ENCODE measurements at regions not wholly inside any gene's neighbourhood (a gene's known extent, or its start where the extent isn't known, plus 50 kb on each side); places are given as distances from the start of the nearest gene placed in this dataset.

DNA sequence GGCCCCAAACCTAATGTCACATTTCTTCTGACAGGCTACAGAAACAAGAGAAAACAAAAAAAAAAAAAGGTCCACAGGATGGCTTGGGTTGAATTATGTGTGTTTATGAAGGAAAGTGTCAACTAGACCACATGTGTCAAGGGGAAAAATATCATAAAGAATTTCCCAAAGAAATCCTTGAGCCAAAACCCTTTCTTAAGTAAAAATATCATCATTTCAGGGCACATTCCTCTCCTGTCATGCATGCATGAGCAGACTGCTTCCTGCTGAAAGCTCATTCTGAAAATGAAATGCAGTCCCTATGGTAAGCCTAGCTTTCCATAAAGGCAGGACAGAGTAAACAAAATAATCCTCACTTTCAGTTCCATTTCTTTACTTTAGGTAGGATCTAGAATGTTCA is 85.7 kb upstream of the RBBP8 start:
- Histone ChIP-seq H2AFZ (ENCODE audit: low read depth, low read length) (no peak overlapping the region), H3K18ac (ENCODE audit: low read depth in 1 of 2, low read length in 2 of 2) (no peak overlapping the region), H3K4me1 (ENCODE audit: control insufficient read depth, insufficient read depth, low read depth, low read length) (no peaks in the 10 kb centered on the region), H3K23ac (ENCODE audit: low read length in 2 of 2) (no peak overlapping the region), H3K79me1 (replicated peaks; ENCODE audit: low read length, poor library complexity, severe bottlenecking) (no peaks in the 10 kb centered on the region), H3K27me3 (ENCODE audit: control insufficient read depth in 1 of 2, insufficient read depth in 1 of 2, low read length in 2 of 2) (no peaks in the 10 kb centered on the region), H3K9me3 (ENCODE audit: control insufficient read depth, low read length) (no peaks in the 10 kb centered on the region), H3K36me3 (ENCODE audit: control insufficient read depth in 1 of 2, insufficient read depth in 2 of 2, low read depth in 1 of 2, low read length in 2 of 2) (no peaks in the 10 kb centered on the region), H3K14ac (ENCODE audit: low read length in 2 of 2) (no peak overlapping the region), H4K91ac (ENCODE audit: low read length) (no peak overlapping the region), H2AK5ac (ENCODE audit: low read length, severe bottlenecking) (no peak overlapping the region), H2BK120ac (ENCODE audit: low read depth, low read length) (no peak overlapping the region), H3K4me3 (ENCODE audit: insufficient read depth in 1 of 2, low read depth in 1 of 2, low read length in 2 of 2) (no peak overlapping the region), H4K8ac (ENCODE audit: low read length) (no peak overlapping the region), H2BK5ac (ENCODE audit: low read depth, low read length, poor library complexity, severe bottlenecking) (no peak overlapping the region), H3K9ac (ENCODE audit: low read length) (peak overlapping the region; percentile 19), H3K27ac (ENCODE audit: low read length, poor library complexity, severe bottlenecking) (peak overlapping the region; percentile 40), H3K4ac (ENCODE audit: low read depth in 1 of 2, low read length in 2 of 2) (no peak overlapping the region), H3K4me2 (ENCODE audit: low read length, poor library complexity, severe bottlenecking) (no peak overlapping the region), H2BK15ac (ENCODE audit: low read depth, poor library complexity, severe bottlenecking) (no peak overlapping the region), H2BK12ac (ENCODE audit: low read length in 2 of 2) (no peak overlapping the region)
- peak; percentile 4 for DNase-seq

DNA sequence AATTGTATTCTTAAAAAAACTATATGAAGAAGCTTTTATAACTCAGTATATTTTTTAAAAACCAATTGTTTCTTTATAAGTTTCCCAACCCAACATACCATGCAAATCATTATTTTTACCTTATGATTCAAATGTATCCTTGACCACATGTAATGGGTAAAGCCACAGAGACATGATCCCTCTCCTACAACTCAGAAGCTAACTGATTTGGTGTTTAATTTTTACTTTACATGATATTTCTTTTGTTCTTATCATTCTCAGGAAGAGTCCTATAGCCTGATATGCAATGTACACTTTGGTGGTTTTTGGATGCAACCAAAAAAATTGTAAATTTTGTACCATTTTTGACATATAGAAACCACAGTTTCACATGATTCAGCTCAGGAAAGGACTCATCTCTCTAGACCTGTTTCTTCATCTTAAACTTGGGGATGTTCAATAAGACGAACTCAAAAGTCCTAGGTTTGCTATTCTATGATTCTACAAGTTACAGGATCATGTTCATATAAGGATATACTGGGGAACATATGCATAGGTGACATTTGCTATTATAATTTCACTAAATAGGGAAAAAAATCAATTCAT is 85.2 kb upstream of the RBBP8 start:
- H3K79me1 ChIP-seq (replicated peaks; ENCODE audit: low read length, poor library complexity, severe bottlenecking), result no peaks in the 10 kb centered on the region
- H4K91ac ChIP-seq (ENCODE audit: low read length), result no peak overlapping the region
- H3K27ac ChIP-seq (ENCODE audit: low read length, poor library complexity, severe bottlenecking), result peak overlapping the region; percentile 67
- no peak overlapping the region for H3K18ac ChIP-seq (ENCODE audit: low read depth in 1 of 2, low read length in 2 of 2)
- no peak overlapping the region for H2BK120ac ChIP-seq (ENCODE audit: low read depth, low read length)
- no peak overlapping the region for H4K8ac ChIP-seq (ENCODE audit: low read length)
- no peak overlapping the region for H3K4me3 ChIP-seq (ENCODE audit: insufficient read depth in 1 of 2, low read depth in 1 of 2, low read length in 2 of 2)
- H3K4me1 ChIP-seq (ENCODE audit: control insufficient read depth, insufficient read depth, low read depth, low read length), result no peaks in the 10 kb centered on the region
- no peak overlapping the region for H3K14ac ChIP-seq (ENCODE audit: low read length in 2 of 2)
- H3K4ac ChIP-seq (ENCODE audit: low read depth in 1 of 2, low read length in 2 of 2), result no peak overlapping the region
- no peak overlapping the region for H2BK12ac ChIP-seq (ENCODE audit: low read length in 2 of 2)
- WGBS, result no CpG with 5 or more reads among the region's 1 CpG
- no peak overlapping the region for H2AFZ ChIP-seq (ENCODE audit: low read depth, low read length)
- H2BK5ac ChIP-seq (ENCODE audit: low read depth, low read length, poor library complexity, severe bottlenecking), result no peak overlapping the region
- DNase-seq, result no peak
- no peaks in the 10 kb centered on the region for H3K27me3 ChIP-seq (ENCODE audit: control insufficient read depth in 1 of 2, insufficient read depth in 1 of 2, low read length in 2 of 2)
- H3K4me2 ChIP-seq (ENCODE audit: low read length, poor library complexity, severe bottlenecking), result no peak overlapping the region
- no peak overlapping the region for H2BK15ac ChIP-seq (ENCODE audit: low read depth, poor library complexity, severe bottlenecking)
- H3K36me3 ChIP-seq (ENCODE audit: control insufficient read depth in 1 of 2, insufficient read depth in 2 of 2, low read depth in 1 of 2, low read length in 2 of 2), result no peaks in the 10 kb centered on the region
- H3K23ac ChIP-seq (ENCODE audit: low read length in 2 of 2), result no peak overlapping the region
- H2AK5ac ChIP-seq (ENCODE audit: low read length, severe bottlenecking), result no peak overlapping the region
- H3K9me3 ChIP-seq (ENCODE audit: control insufficient read depth, low read length), result no peaks in the 10 kb centered on the region
- peak overlapping the region; percentile 19 for H3K9ac ChIP-seq (ENCODE audit: low read length)

DNA sequence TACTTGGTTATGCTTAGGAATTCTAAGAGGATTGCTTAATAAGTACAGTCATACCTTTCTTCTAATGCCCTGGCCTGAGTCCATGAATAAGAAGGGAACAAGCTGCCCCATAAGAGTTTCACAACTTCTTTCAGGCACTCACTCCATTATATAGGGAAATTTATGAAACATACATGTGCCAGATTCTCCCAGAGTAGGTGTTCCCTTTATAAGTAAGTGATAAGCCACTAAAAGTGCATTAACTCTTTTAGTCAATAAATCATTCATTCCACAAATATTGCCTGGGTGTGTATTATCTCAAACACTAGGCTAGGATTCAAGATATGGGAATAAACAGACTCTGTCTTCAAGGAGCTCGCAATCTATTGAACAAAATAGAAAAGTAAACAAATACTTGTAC is 84.5 kb upstream of the RBBP8 start:
- Histone ChIP-seq H3K23ac (ENCODE audit: low read length in 2 of 2) (no peak overlapping the region), H3K9me3 (ENCODE audit: control insufficient read depth, low read length) (no peaks in the 10 kb centered on the region), H3K4me1 (ENCODE audit: control insufficient read depth, insufficient read depth, low read depth, low read length) (no peaks in the 10 kb centered on the region), H3K79me1 (replicated peaks; ENCODE audit: low read length, poor library complexity, severe bottlenecking) (no peaks in the 10 kb centered on the region), H4K8ac (ENCODE audit: low read length) (no peak overlapping the region), H2AFZ (ENCODE audit: low read depth, low read length) (no peak overlapping the region), H2BK5ac (ENCODE audit: low read depth, low read length, poor library complexity, severe bottlenecking) (no peak overlapping the region), H2BK120ac (ENCODE audit: low read depth, low read length) (no peak overlapping the region), H3K4ac (ENCODE audit: low read depth in 1 of 2, low read length in 2 of 2) (no peak overlapping the region), H3K9ac (ENCODE audit: low read length) (no peak overlapping the region), H3K36me3 (ENCODE audit: control insufficient read depth in 1 of 2, insufficient read depth in 2 of 2, low read depth in 1 of 2, low read length in 2 of 2) (no peaks in the 10 kb centered on the region), H2BK12ac (ENCODE audit: low read length in 2 of 2) (no peak overlapping the region), H3K14ac (ENCODE audit: low read length in 2 of 2) (no peak overlapping the region), H3K27me3 (ENCODE audit: control insufficient read depth in 1 of 2, insufficient read depth in 1 of 2, low read length in 2 of 2) (no peaks in the 10 kb centered on the region), H3K4me2 (ENCODE audit: low read length, poor library complexity, severe bottlenecking) (no peak overlapping the region), H2BK15ac (ENCODE audit: low read depth, poor library complexity, severe bottlenecking) (no peak overlapping the region), H4K91ac (ENCODE audit: low read length) (no peak overlapping the region), H2AK5ac (ENCODE audit: low read length, severe bottlenecking) (no peak overlapping the region), H3K4me3 (ENCODE audit: insufficient read depth in 1 of 2, low read depth in 1 of 2, low read length in 2 of 2) (no peak overlapping the region), H3K27ac (ENCODE audit: low read length, poor library complexity, severe bottlenecking) (no peak overlapping the region), H3K18ac (ENCODE audit: low read depth in 1 of 2, low read length in 2 of 2) (no peak overlapping the region)
- DNase-seq, result peak; percentile 21
- WGBS, result no CpG with 5 or more reads among the region's 1 CpG

DNA sequence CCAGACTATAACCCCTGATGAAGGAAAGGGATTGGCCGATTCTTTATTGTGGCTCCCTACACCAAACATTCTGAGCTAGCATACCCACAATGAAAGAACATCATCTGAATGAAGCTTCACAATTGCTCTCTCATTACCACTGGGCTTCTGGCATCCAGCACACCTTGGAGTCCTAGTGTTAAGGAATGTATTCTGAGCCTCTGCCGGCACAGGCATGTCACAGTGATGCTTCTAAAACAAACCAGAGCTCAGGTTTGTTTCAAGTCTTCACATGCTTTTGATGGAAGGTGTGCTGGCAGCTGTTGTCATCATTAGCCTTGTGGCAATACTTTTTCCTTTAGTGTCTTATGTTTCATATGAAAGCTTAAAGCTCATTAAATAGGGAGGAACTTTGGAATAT is 76.3 kb upstream of the RBBP8 start:
- no peak overlapping the region for H2AK5ac ChIP-seq (ENCODE audit: low read length, severe bottlenecking)
- 58% methylated on average over 2 of the region's 2 CpGs for WGBS
- no peak overlapping the region for H3K4me2 ChIP-seq (ENCODE audit: low read length, poor library complexity, severe bottlenecking)
- no peak overlapping the region for H3K4me3 ChIP-seq (ENCODE audit: insufficient read depth in 1 of 2, low read depth in 1 of 2, low read length in 2 of 2)
- H2BK120ac ChIP-seq (ENCODE audit: low read depth, low read length), result no peak overlapping the region
- H3K36me3 ChIP-seq (ENCODE audit: control insufficient read depth in 1 of 2, insufficient read depth in 2 of 2, low read depth in 1 of 2, low read length in 2 of 2), result no peaks in the 10 kb centered on the region
- no peaks in the 10 kb centered on the region for H3K27me3 ChIP-seq (ENCODE audit: control insufficient read depth in 1 of 2, insufficient read depth in 1 of 2, low read length in 2 of 2)
- no peak for DNase-seq
- no peak overlapping the region for H4K8ac ChIP-seq (ENCODE audit: low read length)
- no peak overlapping the region for H3K9ac ChIP-seq (ENCODE audit: low read length)
- H3K79me1 ChIP-seq (replicated peaks; ENCODE audit: low read length, poor library complexity, severe bottlenecking), result no peaks in the 10 kb centered on the region
- no peak overlapping the region for H2BK5ac ChIP-seq (ENCODE audit: low read depth, low read length, poor library complexity, severe bottlenecking)
- H3K27ac ChIP-seq (ENCODE audit: low read length, poor library complexity, severe bottlenecking), result no peak overlapping the region
- no peak overlapping the region for H3K23ac ChIP-seq (ENCODE audit: low read length in 2 of 2)
- no peak overlapping the region for H2AFZ ChIP-seq (ENCODE audit: low read depth, low read length)
- H2BK15ac ChIP-seq (ENCODE audit: low read depth, poor library complexity, severe bottlenecking), result no peak overlapping the region
- H3K18ac ChIP-seq (ENCODE audit: low read depth in 1 of 2, low read length in 2 of 2), result no peak overlapping the region
- H4K91ac ChIP-seq (ENCODE audit: low read length), result no peak overlapping the region
- H3K4ac ChIP-seq (ENCODE audit: low read depth in 1 of 2, low read length in 2 of 2), result no peak overlapping the region
- H2BK12ac ChIP-seq (ENCODE audit: low read length in 2 of 2), result no peak overlapping the region
- no peak overlapping the region for H3K14ac ChIP-seq (ENCODE audit: low read length in 2 of 2)
- no peaks in the 10 kb centered on the region for H3K4me1 ChIP-seq (ENCODE audit: control insufficient read depth, insufficient read depth, low read depth, low read length)
- H3K9me3 ChIP-seq (ENCODE audit: control insufficient read depth, low read length), result no peaks in the 10 kb centered on the region

All from mesenchymal stem cell (in vitro differentiated cells and primary cell).